A673 (cell line): ENCODE measurements at regions not wholly inside any gene's neighbourhood (a gene's known extent, or its start where the extent isn't known, plus 50 kb on each side); places are given as distances from the start of the nearest gene placed in this dataset.

Experiments
- EZH2 ChIP-seq: fragments of 200-600 bp; sonication (generic); IDR thresholded peaks from 2 replicates; pipeline ENCODE4 v1.6.1; 2017; ENCODE audit warnings: borderline replicate concordance, low read depth, mild to moderate bottlenecking, mixed read lengths, antibody characterized with exemption, low read length; ENCODE audit not compliant: poor library complexity, severe bottlenecking
- TF ChIP-seq, protein P1 (sequence below): fragments of 300-800, 200-600 bp; sonication (generic); conservative IDR thresholded peaks from 2 replicates; pipeline ENCODE4 v1.5.1; 2017; ENCODE audit warnings: low read depth, mild to moderate bottlenecking, antibody characterized with exemption, low read length, moderate library complexity, mixed read lengths

DNA sequence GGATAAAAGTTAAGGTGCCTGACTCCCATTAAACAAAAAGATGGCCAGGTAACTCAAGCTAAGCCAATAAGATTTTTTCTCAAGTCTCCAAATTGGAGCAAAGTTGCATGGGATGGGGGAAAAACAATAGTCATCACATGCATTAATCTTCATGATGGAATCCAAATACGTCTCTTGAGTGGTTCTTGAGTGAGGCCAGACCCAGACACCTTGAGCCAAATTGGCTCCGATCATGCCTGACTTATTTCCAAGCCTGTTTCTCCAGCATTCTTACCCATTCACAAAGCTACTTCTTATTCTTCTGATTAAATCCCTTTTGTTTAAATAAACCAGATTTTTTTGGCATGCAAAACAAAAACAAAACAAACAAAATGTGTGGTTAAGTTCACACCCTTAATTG, 420.3 kb upstream of the NRSN1 start:
- TF ChIP-seq, protein P1, sequence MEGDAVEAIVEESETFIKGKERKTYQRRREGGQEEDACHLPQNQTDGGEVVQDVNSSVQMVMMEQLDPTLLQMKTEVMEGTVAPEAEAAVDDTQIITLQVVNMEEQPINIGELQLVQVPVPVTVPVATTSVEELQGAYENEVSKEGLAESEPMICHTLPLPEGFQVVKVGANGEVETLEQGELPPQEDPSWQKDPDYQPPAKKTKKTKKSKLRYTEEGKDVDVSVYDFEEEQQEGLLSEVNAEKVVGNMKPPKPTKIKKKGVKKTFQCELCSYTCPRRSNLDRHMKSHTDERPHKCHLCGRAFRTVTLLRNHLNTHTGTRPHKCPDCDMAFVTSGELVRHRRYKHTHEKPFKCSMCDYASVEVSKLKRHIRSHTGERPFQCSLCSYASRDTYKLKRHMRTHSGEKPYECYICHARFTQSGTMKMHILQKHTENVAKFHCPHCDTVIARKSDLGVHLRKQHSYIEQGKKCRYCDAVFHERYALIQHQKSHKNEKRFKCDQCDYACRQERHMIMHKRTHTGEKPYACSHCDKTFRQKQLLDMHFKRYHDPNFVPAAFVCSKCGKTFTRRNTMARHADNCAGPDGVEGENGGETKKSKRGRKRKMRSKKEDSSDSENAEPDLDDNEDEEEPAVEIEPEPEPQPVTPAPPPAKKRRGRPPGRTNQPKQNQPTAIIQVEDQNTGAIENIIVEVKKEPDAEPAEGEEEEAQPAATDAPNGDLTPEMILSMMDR: no peak
- no peak for TF ChIP-seq EZH2
